SW480 (cell line): ENCODE measurements at regions not wholly inside any gene's neighbourhood (a gene's known extent, or its start where the extent isn't known, plus 50 kb on each side); places are given as distances from the start of the nearest gene placed in this dataset.

Experiments used
- DNase-seq: peaks from one replicate; pipeline ENCODE4 v3.0.0-alpha.2; 2016; ENCODE audit warnings: low spot score

- no peak for DNase-seq
Observed at GRCh38 chr2:447902-448665, 160.2 kb upstream of the ALKAL2 start.

GRCh38 chr2:446963-447530 is 159.2 kb upstream of the ALKAL2 start:
- no peak for DNase-seq

GRCh38 chr2:446303-446874 is 158.5 kb upstream of the ALKAL2 start:
- no peak for DNase-seq

GRCh38 chr2:445896-446295 is 158.0 kb upstream of the ALKAL2 start:
- DNase-seq, result no peak

GRCh38 chr2:444937-445884 is 157.3 kb upstream of the ALKAL2 start:
- no peak for DNase-seq

- DNase-seq, result no peak
Observed at GRCh38 chr2:443741-444140, 155.8 kb upstream of the ALKAL2 start.

- no peak for DNase-seq
Observed at GRCh38 chr2:443216-443615, 155.3 kb upstream of the ALKAL2 start.

GRCh38 chr2:441258-442022 is 153.5 kb upstream of the ALKAL2 start:
- no peak for DNase-seq

GRCh38 chr2:440403-440740 is 152.5 kb upstream of the ALKAL2 start:
- no peak for DNase-seq

- no peak for DNase-seq
Observed at GRCh38 chr2:439556-440402, 151.9 kb upstream of the ALKAL2 start.

GRCh38 chr2:439077-439476 is 151.2 kb upstream of the ALKAL2 start:
- DNase-seq, result no peak

GRCh38 chr2:437756-438393 is 150.0 kb upstream of the ALKAL2 start:
- peak; percentile 76 for DNase-seq

GRCh38 chr2:437180-437579 is 149.3 kb upstream of the ALKAL2 start:
- DNase-seq, result no peak

GRCh38 chr2:436205-436604 is 148.3 kb upstream of the ALKAL2 start:
- no peak for DNase-seq

- DNase-seq, result no peak
Observed at GRCh38 chr2:434625-435024, 146.7 kb upstream of the ALKAL2 start.

- DNase-seq, result no peak
Observed at GRCh38 chr2:433216-433615, 145.3 kb upstream of the ALKAL2 start.

GRCh38 chr2:430291-431040 is 142.6 kb upstream of the ALKAL2 start:
- no peak for DNase-seq

- DNase-seq, result no peak
Observed at GRCh38 chr2:429575-430254, 141.8 kb upstream of the ALKAL2 start.

GRCh38 chr2:429142-429541 is 141.3 kb upstream of the ALKAL2 start:
- no peak for DNase-seq
